ENCODE measurements at regions not wholly inside any gene's neighbourhood (a gene's known extent, or its start where the extent isn't known, plus 50 kb on each side); places are given as distances from the start of the nearest gene placed in this dataset.

- H3K27me3 ChIP-seq = no peaks in the 10 kb centered on the region
- no peaks in the 10 kb centered on the region for H3K9me3 ChIP-seq
- H3K36me3 ChIP-seq = no peaks in the 10 kb centered on the region
- peak in 1 of 2 donors; percentile 11 for DNase-seq
- H3K27ac ChIP-seq = no peak overlapping the region
- TF ChIP-seq CTCF (IDR thresholded peaks at IDR 0.05) = no peak
- no peak for TF ChIP-seq EP300 (IDR thresholded peaks at IDR 0.05)
- TF ChIP-seq POLR2A (IDR thresholded peaks at IDR 0.05) = no peak
- no peak for TF ChIP-seq POLR2AphosphoS5 (IDR thresholded peaks at IDR 0.05)
- no peaks in the 10 kb centered on the region for H3K4me1 ChIP-seq
- no peak overlapping the region for H3K4me3 ChIP-seq
- WGBS, 5 donors = 16 to 33% (median 31%) methylated on average over 1 of the region's 1 CpG
- intact Hi-C loops (cut with DNase I; ENCODE audit: low total_unique reads) = no loop called here
Measured at GRCh38 chr1:198444792-198445191, 95.7 kb downstream of the ATP6V1G3 start.

GRCh38 chr1:198443365-198444233 is 96.9 kb downstream of the ATP6V1G3 start:
- Histone ChIP-seq H3K4me1 (no peaks in the 10 kb centered on the region), H3K27me3 (no peaks in the 10 kb centered on the region), H3K4me3 (no peak overlapping the region), H3K36me3 (no peaks in the 10 kb centered on the region), H3K27ac (peak overlapping the region in 1 of 5 donors; percentile 4), H3K9me3 (no peaks in the 10 kb centered on the region)
- intact Hi-C loops (cut with DNase I; ENCODE audit: low total_unique reads) = no loop called here
- peak in 1 of 2 donors; percentile 60 for DNase-seq
- no peak for TF ChIP-seq CTCF (IDR thresholded peaks at IDR 0.05)
- peak in 1 of 3 donors; percentile 57 for TF ChIP-seq POLR2AphosphoS5 (IDR thresholded peaks at IDR 0.05)
- WGBS, 5 donors = 58 to 70% (median 64%) methylated on average over 5 of the region's 5 CpGs

- H3K4me3 ChIP-seq = no peak overlapping the region
- 65 to 91% (median 86%) methylated on average over 6 of the region's 6 CpGs for WGBS, 5 donors
- no peaks in the 10 kb centered on the region for H3K36me3 ChIP-seq
- H3K4me1 ChIP-seq = no peaks in the 10 kb centered on the region
- intact Hi-C loops (cut with DNase I; ENCODE audit: low total_unique reads) = no loop called here
- H3K9me3 ChIP-seq = no peaks in the 10 kb centered on the region
- no peak for TF ChIP-seq POLR2A (IDR thresholded peaks at IDR 0.05)
- no peak for TF ChIP-seq CTCF (IDR thresholded peaks at IDR 0.05)
- no peak for TF ChIP-seq POLR2AphosphoS5 (IDR thresholded peaks at IDR 0.05)
- no peak for TF ChIP-seq EP300 (IDR thresholded peaks at IDR 0.05)
- DNase-seq = no peak
- no peak overlapping the region for H3K27ac ChIP-seq
- no peaks in the 10 kb centered on the region for H3K27me3 ChIP-seq
Measured at GRCh38 chr1:198440842-198441241, 99.6 kb downstream of the ATP6V1G3 start.

GRCh38 chr1:198437332-198437731 is 103.1 kb downstream of the ATP6V1G3 start:
- Histone ChIP-seq H3K27me3 (no peaks in the 10 kb centered on the region), H3K36me3 (no peaks in the 10 kb centered on the region), H3K4me3 (no peak overlapping the region), H3K4me1 (no peaks in the 10 kb centered on the region), H3K9me3 (no peaks in the 10 kb centered on the region), H3K27ac (no peak overlapping the region)
- DNase-seq = no peak
- no peak for TF ChIP-seq POLR2A (IDR thresholded peaks at IDR 0.05)
- TF ChIP-seq POLR2AphosphoS5 (IDR thresholded peaks at IDR 0.05) = no peak
- no peak for TF ChIP-seq CTCF (IDR thresholded peaks at IDR 0.05)
- no peak for TF ChIP-seq EP300 (IDR thresholded peaks at IDR 0.05)
- 70 to 82% (median 78%) methylated on average over 2 of the region's 2 CpGs for WGBS, 5 donors
- intact Hi-C loops (cut with DNase I; ENCODE audit: low total_unique reads) = no loop called here
